Loucy (cell line): ENCODE measurements at regions not wholly inside any gene's neighbourhood (a gene's known extent, or its start where the extent isn't known, plus 50 kb on each side); places are given as distances from the start of the nearest gene placed in this dataset.

Experiments
- H2AFZ ChIP-seq: fragments of 200-600 bp; sonication (generic); 2 replicates; pipeline ENCODE4 v1.6.0; 2016; ENCODE audit warnings: antibody characterized with exemption, mild to moderate bottlenecking, low read length, moderate library complexity
- H3F3A ChIP-seq: fragments of 200-600 bp; 2 replicates; pipeline ENCODE4 v1.6.0; 2016; ENCODE audit warnings: antibody characterized with exemption, low read depth, mild to moderate bottlenecking
- H3K27me3 ChIP-seq: fragments of 200-600 bp; sonication (generic); 2 replicates; pipeline ENCODE4 v1.6.1; 2014; ENCODE audit warnings: low read length, mild to moderate bottlenecking; ENCODE audit not compliant: insufficient read depth, poor library complexity, severe bottlenecking
- H3K36me3 ChIP-seq: fragments of 200-600 bp; sonication (generic); 2 replicates; pipeline ENCODE4 v1.6.1; 2016; ENCODE audit warnings: low read length; ENCODE audit not compliant: insufficient read depth
- H3K4me1 ChIP-seq: fragments of 200-600 bp; sonication (generic); 2 replicates; pipeline ENCODE4 v1.5.1; 2014; ENCODE audit warnings: low read length, mild to moderate bottlenecking; ENCODE audit not compliant: insufficient read depth, poor library complexity, severe bottlenecking
- H3K4me2 ChIP-seq: fragments of 200-600 bp; sonication (generic); 2 replicates; pipeline ENCODE4 v1.6.0; 2014; ENCODE audit warnings: antibody characterized with exemption, low read length, low read depth, mild to moderate bottlenecking; ENCODE audit not compliant: poor library complexity, severe bottlenecking
- H3K4me3 ChIP-seq: fragments of 200-600 bp; sonication (generic); 2 replicates; pipeline ENCODE4 v1.5.1; 2014; ENCODE audit warnings: low read length, mild to moderate bottlenecking, mixed read lengths; ENCODE audit not compliant: poor library complexity, severe bottlenecking
- H3K79me2 ChIP-seq: fragments of 200-600 bp; sonication (generic); 2 replicates; pipeline ENCODE4 v1.6.1; 2014; ENCODE audit warnings: low read length; ENCODE audit not compliant: insufficient read depth
- H3K9ac ChIP-seq: fragments of 200-600 bp; sonication (generic); 2 replicates; pipeline ENCODE4 v1.6.0; 2014; ENCODE audit warnings: mild to moderate bottlenecking, low read depth, low read length, moderate library complexity; ENCODE audit not compliant: poor library complexity, severe bottlenecking
- H3K9me2 ChIP-seq: fragments of 200-600 bp; sonication (generic); replicated peaks from 2 replicates; pipeline ENCODE4 v1.6.1; 2016; ENCODE audit warnings: low read depth, low read length, mixed read lengths
- H3K9me3 ChIP-seq: fragments of 200-600 bp; sonication (generic); 2 replicates; pipeline ENCODE4 v1.6.1; 2014; ENCODE audit warnings: mild to moderate bottlenecking, antibody characterized with exemption, low read length, low read depth; ENCODE audit not compliant: insufficient read depth
- H4K20me1 ChIP-seq: fragments of 200-600 bp; sonication (generic); 2 replicates; pipeline ENCODE4 v1.6.0; 2014; ENCODE audit warnings: antibody characterized with exemption, low read length, mild to moderate bottlenecking; ENCODE audit not compliant: insufficient read depth, poor library complexity, severe bottlenecking
- EZH2phosphoT487 ChIP-seq: fragments of 200-600 bp; IDR thresholded peaks from 2 replicates; pipeline ENCODE4 v1.6.1; 2018; ENCODE audit warnings: antibody characterized with exemption, mild to moderate bottlenecking, moderate library complexity, borderline replicate concordance
- TF ChIP-seq, protein P1 (sequence below): fragments of 200-600 bp; sonication (generic); conservative IDR thresholded peaks from 2 replicates; pipeline ENCODE4 v1.5.1; 2014; ENCODE audit warnings: mild to moderate bottlenecking, antibody characterized with exemption, low read length

GRCh38 chr6:1091900-1092299, 220.0 kb upstream of the FOXQ1 start:
- Histone ChIP-seq H3K9ac (no peak overlapping the region), H2AFZ (no peak overlapping the region), H3K27me3 (no peaks in the 10 kb centered on the region), H3K4me2 (no peak overlapping the region), H3K79me2 (no peaks in the 10 kb centered on the region), H3F3A (no peaks in the 10 kb centered on the region), H3K4me1 (peaks cover 6% of the 10 kb centered on the region), H3K4me3 (no peak overlapping the region), H4K20me1 (no peaks in the 10 kb centered on the region), H3K9me3 (peaks cover 4% of the 10 kb centered on the region; the same call in 1 of the 2 replicates), H3K36me3 (no peaks in the 10 kb centered on the region), H3K9me2 (no peaks in the 10 kb centered on the region)
- TF ChIP-seq, protein P1, sequence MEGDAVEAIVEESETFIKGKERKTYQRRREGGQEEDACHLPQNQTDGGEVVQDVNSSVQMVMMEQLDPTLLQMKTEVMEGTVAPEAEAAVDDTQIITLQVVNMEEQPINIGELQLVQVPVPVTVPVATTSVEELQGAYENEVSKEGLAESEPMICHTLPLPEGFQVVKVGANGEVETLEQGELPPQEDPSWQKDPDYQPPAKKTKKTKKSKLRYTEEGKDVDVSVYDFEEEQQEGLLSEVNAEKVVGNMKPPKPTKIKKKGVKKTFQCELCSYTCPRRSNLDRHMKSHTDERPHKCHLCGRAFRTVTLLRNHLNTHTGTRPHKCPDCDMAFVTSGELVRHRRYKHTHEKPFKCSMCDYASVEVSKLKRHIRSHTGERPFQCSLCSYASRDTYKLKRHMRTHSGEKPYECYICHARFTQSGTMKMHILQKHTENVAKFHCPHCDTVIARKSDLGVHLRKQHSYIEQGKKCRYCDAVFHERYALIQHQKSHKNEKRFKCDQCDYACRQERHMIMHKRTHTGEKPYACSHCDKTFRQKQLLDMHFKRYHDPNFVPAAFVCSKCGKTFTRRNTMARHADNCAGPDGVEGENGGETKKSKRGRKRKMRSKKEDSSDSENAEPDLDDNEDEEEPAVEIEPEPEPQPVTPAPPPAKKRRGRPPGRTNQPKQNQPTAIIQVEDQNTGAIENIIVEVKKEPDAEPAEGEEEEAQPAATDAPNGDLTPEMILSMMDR, result no peak
- TF ChIP-seq EZH2phosphoT487, result no peak

DNA sequence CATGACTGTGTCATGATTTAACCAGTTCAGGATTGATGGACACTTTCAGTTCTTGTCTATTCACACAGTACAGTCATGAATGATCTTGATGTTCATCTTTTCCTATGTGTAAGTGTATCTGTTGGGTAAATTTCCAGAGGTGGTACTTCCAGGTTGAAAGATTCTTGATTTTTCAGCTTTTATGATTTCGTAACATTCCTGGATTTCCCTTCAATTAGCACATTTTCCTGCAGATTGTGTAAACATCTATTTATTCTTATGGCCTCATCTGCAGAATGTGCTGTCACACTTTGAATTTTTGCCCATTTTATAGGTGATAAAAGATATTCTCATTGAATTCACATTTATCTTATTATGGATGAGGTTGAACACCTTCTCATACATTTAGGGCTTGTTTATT, 222.0 kb upstream of the FOXQ1 start:
- Histone ChIP-seq H3K79me2 (no peaks in the 10 kb centered on the region), H3K36me3 (no peaks in the 10 kb centered on the region), H2AFZ (no peak overlapping the region), H3K9me2 (no peaks in the 10 kb centered on the region), H3K4me2 (no peak overlapping the region), H3F3A (no peaks in the 10 kb centered on the region), H3K4me3 (no peak overlapping the region), H3K9me3 (no peaks in the 10 kb centered on the region; the same call in 1 of the 2 replicates), H3K27me3 (no peaks in the 10 kb centered on the region), H4K20me1 (no peaks in the 10 kb centered on the region), H3K4me1 (peaks cover 6% of the 10 kb centered on the region), H3K9ac (no peak overlapping the region)
- TF ChIP-seq, protein P1, result no peak
- TF ChIP-seq EZH2phosphoT487, result no peak

DNA sequence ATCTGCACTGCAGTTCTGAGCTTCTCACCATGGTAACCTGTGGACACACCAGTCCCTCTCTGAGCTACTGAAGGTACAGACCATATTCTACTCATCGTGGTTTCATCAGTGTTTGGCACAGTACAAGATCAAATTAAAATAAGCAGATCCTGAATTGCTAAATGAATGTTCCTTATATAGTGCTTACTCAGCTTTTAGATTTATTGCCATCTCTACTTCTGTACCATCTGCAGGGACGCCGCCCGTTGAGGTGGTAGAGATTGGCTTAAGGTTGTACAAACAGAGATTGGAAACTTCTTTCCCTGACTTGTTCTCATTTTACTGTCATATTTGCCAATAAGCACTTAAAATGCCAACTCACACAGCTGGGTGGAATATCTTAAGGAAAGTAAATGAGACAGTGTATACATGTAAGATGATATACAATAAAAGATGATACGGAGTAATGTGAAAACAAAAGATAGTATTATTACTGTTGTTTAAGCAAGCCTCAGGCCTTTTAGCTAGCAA, 223.4 kb upstream of the FOXQ1 start:
- Histone ChIP-seq H3K9me2 (no peaks in the 10 kb centered on the region), H2AFZ (no peak overlapping the region), H3K4me2 (no peak overlapping the region), H3K27me3 (no peaks in the 10 kb centered on the region), H3K9me3 (no peaks in the 10 kb centered on the region), H3K9ac (no peak overlapping the region), H3K79me2 (no peaks in the 10 kb centered on the region), H3K4me3 (no peak overlapping the region), H4K20me1 (no peaks in the 10 kb centered on the region), H3F3A (no peaks in the 10 kb centered on the region), H3K4me1 (peaks cover 6% of the 10 kb centered on the region), H3K36me3 (no peaks in the 10 kb centered on the region)
- TF ChIP-seq, protein P1, result no peak
- TF ChIP-seq EZH2phosphoT487, result no peak
